B cell (primary cell): ENCODE measurements at regions not wholly inside any gene's neighbourhood (a gene's known extent, or its start where the extent isn't known, plus 50 kb on each side); places are given as distances from the start of the nearest gene placed in this dataset.

ENCODE experiments used
- EZH2 ChIP-seq: IDR thresholded peaks from 2 replicates; pipeline ENCODE4 v1.6.1; 2012; ENCODE audit warnings: borderline replicate concordance, low read depth, mild to moderate bottlenecking, moderate library complexity, low read length; ENCODE audit not compliant: insufficient read depth, poor library complexity, severe bottlenecking
- TF ChIP-seq, protein P1 (sequence below): fragments of 200-600 bp; IDR thresholded peaks from one replicate; pipeline ENCODE4 v1.8.0; 2022; ENCODE audit warnings: antibody characterized with exemption, mild to moderate bottlenecking

DNA sequence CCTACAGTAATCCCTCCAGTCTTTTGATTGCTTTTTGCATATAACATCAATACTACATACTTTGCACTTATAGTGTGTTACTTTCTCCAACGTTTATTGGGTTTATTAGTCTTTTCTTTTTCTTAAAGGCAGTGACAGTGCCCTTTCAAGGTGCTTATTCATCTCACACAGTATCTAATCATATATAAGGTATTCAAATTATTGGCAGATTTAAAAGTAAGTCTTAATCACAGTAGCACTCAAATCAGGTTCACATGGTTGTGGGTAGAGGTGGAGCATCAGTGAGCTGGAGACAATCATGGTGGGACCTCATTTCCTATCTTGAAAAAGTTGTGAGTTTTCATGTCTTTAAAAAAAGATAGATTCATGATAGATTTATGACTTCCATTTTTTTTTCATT is 706.2 kb downstream of the GALC start:
- TF ChIP-seq, protein P1, sequence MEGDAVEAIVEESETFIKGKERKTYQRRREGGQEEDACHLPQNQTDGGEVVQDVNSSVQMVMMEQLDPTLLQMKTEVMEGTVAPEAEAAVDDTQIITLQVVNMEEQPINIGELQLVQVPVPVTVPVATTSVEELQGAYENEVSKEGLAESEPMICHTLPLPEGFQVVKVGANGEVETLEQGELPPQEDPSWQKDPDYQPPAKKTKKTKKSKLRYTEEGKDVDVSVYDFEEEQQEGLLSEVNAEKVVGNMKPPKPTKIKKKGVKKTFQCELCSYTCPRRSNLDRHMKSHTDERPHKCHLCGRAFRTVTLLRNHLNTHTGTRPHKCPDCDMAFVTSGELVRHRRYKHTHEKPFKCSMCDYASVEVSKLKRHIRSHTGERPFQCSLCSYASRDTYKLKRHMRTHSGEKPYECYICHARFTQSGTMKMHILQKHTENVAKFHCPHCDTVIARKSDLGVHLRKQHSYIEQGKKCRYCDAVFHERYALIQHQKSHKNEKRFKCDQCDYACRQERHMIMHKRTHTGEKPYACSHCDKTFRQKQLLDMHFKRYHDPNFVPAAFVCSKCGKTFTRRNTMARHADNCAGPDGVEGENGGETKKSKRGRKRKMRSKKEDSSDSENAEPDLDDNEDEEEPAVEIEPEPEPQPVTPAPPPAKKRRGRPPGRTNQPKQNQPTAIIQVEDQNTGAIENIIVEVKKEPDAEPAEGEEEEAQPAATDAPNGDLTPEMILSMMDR = no peak
- no peak for TF ChIP-seq EZH2
